HepG2 (cell line): ENCODE measurements at regions not wholly inside any gene's neighbourhood (a gene's known extent, or its start where the extent isn't known, plus 50 kb on each side); places are given as distances from the start of the nearest gene placed in this dataset.

ENCODE experiments used
- ATAC-seq: fragments of 200-7000 bp; cut with Tn5 transposase; 3 replicates; pipeline ENCODE4 v1.9.1; 2020; ENCODE audit warnings: mild to moderate bottlenecking, moderate library complexity
- BruUV-seq: library from RNA; stranded (reverse); fragments of 400-500 nt; replicated peaks from 2 replicates; lab custom pipeline; 2021; lab: Mats Ljungman, UMichigan
- CTCF ChIA-PET: fragments of 300-600 bp; formaldehyde crosslinking; extraction: SDS; loops from one replicate; lab custom pipeline; 2021; ENCODE audit warnings: low total read pairs, inconsistent platforms, low intra/inter-chr PET ratio; lab: Yijun Ruan, JAX
- POLR2A ChIA-PET: fragments of 350-600 bp; sonication (Branson Sonifier 250); formaldehyde crosslinking; loops from one replicate; lab custom pipeline; 2020; ENCODE audit warnings: antibody characterized with exemption, inconsistent platforms; lab: Yijun Ruan, JAX
- DNase-seq: peaks from one replicate; pipeline ENCODE4 v3.0.0-alpha.2; 2015; ENCODE audit warnings: low spot score
- FAIRE-seq: peaks from 3 replicates; lab custom pipeline; 2011; peaks lifted over from hg19 to GRCh38; lab: Jason Lieb, UNC
- H2AFZ ChIP-seq: one replicate; pipeline ENCODE4 v1.6.1; 2011; ENCODE audit warnings: low read length, inconsistent platforms
- H3K27ac ChIP-seq: fragments of 300-600 bp; 3 replicates; pipeline ENCODE4 v1.8.0; 2011; ENCODE audit warnings: mixed run types, mild to moderate bottlenecking, mixed read lengths, low read length, inconsistent platforms; ENCODE audit not compliant: insufficient read depth; ENCODE audit errors: extremely low read length
- H3K27me3 ChIP-seq, 2 experiments: fragments of 200-600 bp in 1 of 2; 2 replicates in 1 of 2; 3 replicates in 1 of 2; pipeline versions ENCODE4 v1.6.0 to v1.8.0; 2011; ENCODE audit warnings: low read length in 2 of 2, mild to moderate bottlenecking in 2 of 2, moderate library complexity in 2 of 2, inconsistent platforms in 1 of 2; ENCODE audit not compliant: insufficient read depth in 2 of 2, control insufficient read depth in 1 of 2
- H3K36me3 ChIP-seq, 2 experiments: fragments of 200-600 bp in 1 of 2; replicated peaks in 1 of 2; 2 replicates in 1 of 2; 3 replicates in 1 of 2; pipeline versions ENCODE4 v1.5.1 to v1.8.0; 2011; ENCODE audit warnings: low read length in 2 of 2, inconsistent platforms in 1 of 2; ENCODE audit not compliant: insufficient read depth in 2 of 2, control insufficient read depth in 1 of 2
- H3K4me1 ChIP-seq: 2 replicates; pipeline ENCODE4 v1.5.1; 2012; ENCODE audit warnings: low read length, inconsistent platforms; ENCODE audit not compliant: insufficient read depth
- H3K4me2 ChIP-seq: 2 replicates; pipeline ENCODE4 v1.6.0; 2011; ENCODE audit warnings: low read depth, low read length, inconsistent platforms
- H3K4me3 ChIP-seq, 3 experiments: fragments of 200-600 bp in 1 of 3; sonication (generic), shearing (Covaris generic) in 1 of 3; replicated peaks in 1 of 3; 2 replicates each; pipeline ENCODE4 v1.5.1; 2011 to 2016; ENCODE audit warnings: low read length in 3 of 3, inconsistent platforms in 2 of 3, low read depth in 2 of 3, mild to moderate bottlenecking in 2 of 3, control low read depth in 1 of 3, mixed read lengths in 1 of 3; ENCODE audit not compliant: insufficient read depth in 1 of 3
- H3K79me2 ChIP-seq: one replicate; pipeline ENCODE4 v1.6.1; 2011; ENCODE audit warnings: low read length, inconsistent platforms; ENCODE audit not compliant: insufficient read depth
- H3K9ac ChIP-seq: 2 replicates; pipeline ENCODE4 v1.6.0; 2011; ENCODE audit warnings: mild to moderate bottlenecking, low read depth, low read length, inconsistent platforms; ENCODE audit not compliant: insufficient read depth
- H3K9me3 ChIP-seq: 2 replicates; pipeline ENCODE4 v1.5.1; 2012; ENCODE audit warnings: mild to moderate bottlenecking, low read length
- H4K20me1 ChIP-seq: 2 replicates; pipeline ENCODE4 v1.6.0; 2011; ENCODE audit warnings: inconsistent platforms, mild to moderate bottlenecking, low read length, moderate library complexity; ENCODE audit not compliant: insufficient read depth
- AGO2 ChIP-seq: fragments of 200-400 bp; formaldehyde crosslinking; optimal IDR thresholded peaks from 2 replicates; pipeline ENCODE3; 2017; ENCODE audit warnings: mild to moderate bottlenecking, low read depth, low read length, moderate library complexity
- GFI1 ChIP-seq: sonication (generic); formaldehyde crosslinking; IDR thresholded peaks from 2 replicates; pipeline ENCODE4 v1.5.0; 2020; ENCODE audit warnings: missing genetic modification reagents, mild to moderate bottlenecking, borderline replicate concordance
- KAT2B ChIP-seq: fragments of 150-350 bp; IDR thresholded peaks from 2 replicates; pipeline ENCODE4 v1.6.1; 2014; ENCODE audit warnings: low read depth, low read length, borderline replicate concordance
- MIER3 ChIP-seq: IDR thresholded peaks from 2 replicates; pipeline ENCODE4 v1.6.1; 2016; ENCODE audit warnings: missing compliant biosample characterization, borderline replicate concordance
- NCOA5 ChIP-seq: sonication (generic); formaldehyde crosslinking; IDR thresholded peaks from 2 replicates; pipeline ENCODE4 v1.4.0; 2020; ENCODE audit warnings: missing genetic modification reagents
- PAX8 ChIP-seq: sonication (generic); formaldehyde crosslinking; IDR thresholded peaks from 2 replicates; pipeline ENCODE4 v1.8.0; 2022; ENCODE audit warnings: mild to moderate bottlenecking, missing genetic modification reagents, borderline replicate concordance
- PHB2 ChIP-seq: fragments of 450-650 bp; IDR thresholded peaks from 2 replicates; pipeline ENCODE4 v1.6.1; 2018; ENCODE audit not compliant: partially characterized antibody
- ZBTB25 ChIP-seq: IDR thresholded peaks from 2 replicates; pipeline ENCODE4 v1.6.1; 2018; ENCODE audit warnings: missing genetic modification reagents
- ZBTB46 ChIP-seq: sonication (generic); formaldehyde crosslinking; IDR thresholded peaks from 2 replicates; pipeline ENCODE4 v1.4.0; 2020; ENCODE audit warnings: mild to moderate bottlenecking, missing genetic modification reagents, borderline replicate concordance
- ZFY ChIP-seq: sonication (generic); formaldehyde crosslinking; IDR thresholded peaks from 2 replicates; pipeline ENCODE4 v1.4.0; 2020; ENCODE audit warnings: missing genetic modification reagents
- ZNF253 ChIP-seq: sonication (generic); formaldehyde crosslinking; IDR thresholded peaks from 2 replicates; pipeline ENCODE4 v1.8.0; 2022; ENCODE audit warnings: mild to moderate bottlenecking, missing genetic modification reagents, borderline replicate concordance
- ZNF441 ChIP-seq: sonication (generic); formaldehyde crosslinking; IDR thresholded peaks from 2 replicates; pipeline ENCODE4 v1.7.0; 2021; ENCODE audit warnings: missing genetic modification reagents, borderline replicate concordance
- ZNF547 ChIP-seq: sonication (generic); formaldehyde crosslinking; IDR thresholded peaks from 2 replicates; pipeline ENCODE4 v1.5.1; 2020; ENCODE audit warnings: mild to moderate bottlenecking, missing genetic modification reagents
- ZNF564 ChIP-seq: sonication (generic); formaldehyde crosslinking; IDR thresholded peaks from 2 replicates; pipeline ENCODE4 v1.8.1; 2023; ENCODE audit warnings: mild to moderate bottlenecking, missing genetic modification reagents
- ZNF567 ChIP-seq: sonication (generic); formaldehyde crosslinking; IDR thresholded peaks from 2 replicates; pipeline ENCODE4 v1.8.1; 2023; ENCODE audit warnings: mild to moderate bottlenecking, missing genetic modification reagents, borderline replicate concordance
- ZNF672 ChIP-seq: sonication (generic); formaldehyde crosslinking; IDR thresholded peaks from 2 replicates; pipeline ENCODE4 v1.8.1; 2022; ENCODE audit warnings: missing genetic modification reagents
- ZNF816 ChIP-seq: sonication (generic); formaldehyde crosslinking; IDR thresholded peaks from 2 replicates; pipeline ENCODE4 v1.8.0; 2022; ENCODE audit warnings: missing genetic modification reagents, mild to moderate bottlenecking, borderline replicate concordance
- WGBS: methylation state at CpG from one replicate; pipeline ENCODE4 v1.1.6; 2017; ENCODE audit warnings: low lambda C conversion rate; 5-methylcytosine and 5-hydroxymethylcytosine counted together
- in situ Hi-C: cut with HindIII; loops from 2 replicates; pipeline ENCODE4 v1.10.0; 2017; ENCODE audit warnings: low pct_unique_long_range_greater_than_20kb; ENCODE audit not compliant: extremely low pct_ligation_motif_present
- intact Hi-C: fragments of 100-400 bp; cut with micrococcal nuclease; formaldehyde crosslinking; loops from one replicate; pipeline ENCODE4 v1.10.0; 2022; ENCODE audit not compliant: unreplicated experiment

GRCh38 chr9:129282272-129282671, 104.2 kb upstream of the IER5L start:
- Histone ChIP-seq H3K9me3 (no peaks in the 10 kb centered on the region), H4K20me1 (no peaks in the 10 kb centered on the region), H3K79me2 (no peaks in the 10 kb centered on the region), H3K27me3 (peaks cover 0 to 29% of the 10 kb centered on the region in 2 experiments; a peak in 4 of 5 replicates), H3K4me1 (peaks cover 35% of the 10 kb centered on the region), H3K27ac (no peak overlapping the region), H2AFZ (no peak overlapping the region), H3K4me3 (peak overlapping the region; percentile 26 to 58 (median 39); a peak in 5 of 6 replicates), H3K36me3 (no peaks in the 10 kb centered on the region)
- no peak for FAIRE-seq
- in situ Hi-C loops (no loop called here), intact Hi-C loops (no loop called here)
- ATAC-seq, result no peak
- ChIA-PET CTCF (no interaction called here), POLR2A (interaction anchor here (0.8 to 1.3 kb wide), 2 partner anchors 104 to 214 kb away, joined by 3 to 6 read pairs; partner anchors contain the start of gene IER5L)
- WGBS, result under 1% methylated on average over 9 of the region's 12 CpGs
- no peak for DNase-seq
- BruUV-seq, result no TSS peak
- TF ChIP-seq AGO2, result no peak
- TF ChIP-seq MIER3, result no peak
- no peak for TF ChIP-seq ZNF672 (CRISPR knock-in tag)
- no peak for TF ChIP-seq NCOA5 (CRISPR knock-in tag)
- TF ChIP-seq ZNF547 (CRISPR knock-in tag), result no peak
- TF ChIP-seq, all 625 proteins: peak for 0
- Histone ChIP-seq H3K9ac (no peak overlapping the region), H3K4me2 (peak overlapping the region; percentile 77)

DNA sequence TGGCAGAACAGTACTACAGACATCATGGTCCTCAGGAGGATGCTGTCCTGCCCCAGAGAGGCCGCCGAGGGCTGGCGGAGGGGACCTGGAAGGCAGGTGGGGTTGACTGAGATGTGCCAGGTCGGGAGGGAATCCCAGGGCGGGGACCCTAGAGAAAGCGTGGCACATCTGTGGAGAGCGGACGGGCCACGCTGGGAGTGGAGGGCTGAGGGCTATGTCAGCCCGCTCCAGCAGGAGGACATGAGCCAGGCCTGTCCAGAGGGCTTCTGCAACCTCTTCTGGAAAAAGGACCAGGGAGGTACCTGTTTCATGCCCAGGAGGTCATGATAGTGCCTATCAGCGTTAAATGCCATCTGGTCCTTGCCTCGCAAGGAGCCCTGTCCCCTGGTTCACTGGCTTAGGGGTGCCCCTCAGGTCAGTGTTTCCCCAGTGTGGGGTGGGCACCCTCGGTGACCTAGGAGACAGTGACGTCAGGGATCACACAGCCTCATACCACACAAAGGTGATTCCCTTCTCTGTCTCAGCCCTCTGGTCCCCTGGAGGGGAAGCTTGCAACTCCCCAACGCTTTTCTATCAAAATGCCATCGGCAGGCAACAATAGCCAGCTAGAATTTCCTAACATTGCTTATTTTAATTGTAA, 103.6 kb upstream of the IER5L start:
- WGBS, result 60% methylated on average over 14 of the region's 16 CpGs
- Histone ChIP-seq H3K4me1 (peaks cover 41% of the 10 kb centered on the region), H3K27me3 (peaks cover 0 to 34% of the 10 kb centered on the region in 2 experiments; a peak in 4 of 5 replicates), H3K79me2 (no peaks in the 10 kb centered on the region), H3K9ac (no peak overlapping the region), H3K27ac (no peak overlapping the region), H2AFZ (no peak overlapping the region), H3K9me3 (no peaks in the 10 kb centered on the region), H3K36me3 (no peaks in the 10 kb centered on the region), H3K4me2 (no peak overlapping the region), H4K20me1 (no peaks in the 10 kb centered on the region), H3K4me3 (no peak overlapping the region)
- intact Hi-C loops (no loop called here), in situ Hi-C loops (no loop called here)
- ATAC-seq, result 0 out of 3 replicates have a peak, but pooled peaks have one; percentile 11
- BruUV-seq, result no TSS peak
- POLR2A ChIA-PET, result no interaction called here
- no peak for DNase-seq
- CTCF ChIA-PET, result no interaction called here
- FAIRE-seq, result no peak
- no peak for TF ChIP-seq ZNF816 (CRISPR knock-in tag)
- TF ChIP-seq ZNF564, result no peak
- TF ChIP-seq ZNF441, result no peak
- TF ChIP-seq ZNF253 (CRISPR knock-in tag), result no peak
- TF ChIP-seq ZNF567 (CRISPR knock-in tag), result no peak
- TF ChIP-seq GFI1 (CRISPR knock-in tag), result no peak
- TF ChIP-seq ZBTB25 (CRISPR knock-in tag), result no peak
- 0 out of 2 replicates have a peak, but pooled peaks have one; percentile 6 for TF ChIP-seq ZFY (CRISPR knock-in tag)
- no peak for TF ChIP-seq ZBTB46 (CRISPR knock-in tag)
- TF ChIP-seq PHB2, result no peak
- TF ChIP-seq KAT2B, result no peak
- no peak for TF ChIP-seq PAX8
